Hepatocyte (in vitro differentiated cells): ENCODE measurements at regions not wholly inside any gene's neighbourhood (a gene's known extent, or its start where the extent isn't known, plus 50 kb on each side); places are given as distances from the start of the nearest gene placed in this dataset.

ENCODE experiments used
- DNase-seq: peaks from one replicate; pipeline ENCODE4 v3.0.0-alpha.2; 2016; ENCODE audit warnings: low spot score
- H2AFZ ChIP-seq: fragments of 200-600 bp; sonication (generic); 2 replicates; pipeline ENCODE4 v1.6.0; 2016; ENCODE audit warnings: antibody characterized with exemption, mild to moderate bottlenecking
- H3K27ac ChIP-seq: fragments of 200-600 bp; sonication (generic); 2 replicates; pipeline ENCODE4 v1.5.1; 2016; ENCODE audit warnings: mild to moderate bottlenecking
- H3K27me3 ChIP-seq: fragments of 200-600 bp; sonication (generic); 2 replicates; pipeline ENCODE4 v1.6.1; 2016
- H3K36me3 ChIP-seq: fragments of 200-600 bp; sonication (generic); replicated peaks from 2 replicates; pipeline ENCODE4 v1.5.1; 2016; ENCODE audit warnings: low read depth; ENCODE audit not compliant: insufficient read depth
- H3K4me1 ChIP-seq: fragments of 200-600 bp; sonication (generic); 2 replicates; pipeline ENCODE4 v1.5.1; 2016; ENCODE audit warnings: mild to moderate bottlenecking, moderate library complexity; ENCODE audit not compliant: insufficient read depth
- H3K4me2 ChIP-seq: fragments of 200-600 bp; sonication (generic); 2 replicates; pipeline ENCODE4 v1.6.0; 2016
- H3K4me3 ChIP-seq: fragments of 200-600 bp; sonication (generic); 2 replicates; pipeline ENCODE4 v1.5.1; 2016; ENCODE audit warnings: mild to moderate bottlenecking
- H3K79me2 ChIP-seq: fragments of 200-600 bp; sonication (generic); 2 replicates; pipeline ENCODE4 v1.6.0; 2017; ENCODE audit warnings: mild to moderate bottlenecking
- H3K9me2 ChIP-seq: fragments of 200-600 bp; sonication (generic); replicated peaks from 2 replicates; pipeline ENCODE4 v1.6.0; 2017; ENCODE audit warnings: mild to moderate bottlenecking; ENCODE audit not compliant: insufficient read depth
- H3K9me3 ChIP-seq: fragments of 200-600 bp; sonication (generic); 2 replicates; pipeline ENCODE4 v1.5.1; 2016; ENCODE audit warnings: low read depth, mild to moderate bottlenecking
- H4K20me1 ChIP-seq: fragments of 200-600 bp; sonication (generic); 2 replicates; pipeline ENCODE4 v1.6.0; 2016; ENCODE audit warnings: mild to moderate bottlenecking; ENCODE audit not compliant: insufficient read depth, poor library complexity, severe bottlenecking
- CTCF ChIP-seq: fragments of 200-600 bp; sonication (generic); IDR thresholded peaks from 2 replicates; pipeline ENCODE4 v1.5.1; 2016; ENCODE audit warnings: antibody characterized with exemption, mild to moderate bottlenecking; ENCODE audit not compliant: poor library complexity
- EZH2 ChIP-seq: fragments of 200-600 bp; sonication (generic); IDR thresholded peaks from 2 replicates; pipeline ENCODE4 v1.6.1; 2016; ENCODE audit warnings: antibody characterized with exemption, mild to moderate bottlenecking, borderline replicate concordance
- EZH2phosphoT487 ChIP-seq: fragments of 200-600 bp; sonication (generic); IDR thresholded peaks from one replicate; pipeline ENCODE4 v1.6.1; 2018; ENCODE audit warnings: antibody characterized with exemption, mild to moderate bottlenecking, low read depth, moderate library complexity; ENCODE audit not compliant: unreplicated experiment, severe bottlenecking
- WGBS: methylation state at CpG from one replicate; pipeline ENCODE4 v1.1.6; 2016; ENCODE audit warnings: low lambda C conversion rate; ENCODE audit errors: missing lambda C conversion rate; 5-methylcytosine and 5-hydroxymethylcytosine counted together

GRCh38 chr3:76954412-76954811 is 85.5 kb upstream of the ROBO2 start:
- H4K20me1 ChIP-seq = no peaks in the 10 kb centered on the region
- no peaks in the 10 kb centered on the region for H3K9me3 ChIP-seq
- no peak for TF ChIP-seq EZH2
- no peak for TF ChIP-seq CTCF
- no peak for TF ChIP-seq EZH2phosphoT487
- H3K79me2 ChIP-seq = no peaks in the 10 kb centered on the region
- H3K27me3 ChIP-seq = no peaks in the 10 kb centered on the region
- no peak overlapping the region for H3K27ac ChIP-seq
- no peak overlapping the region for H2AFZ ChIP-seq
- no peak overlapping the region for H3K4me2 ChIP-seq
- no peaks in the 10 kb centered on the region for H3K9me2 ChIP-seq
- no peak overlapping the region for H3K4me3 ChIP-seq
- 88% methylated on average over 1 of the region's 1 CpG for WGBS
- H3K36me3 ChIP-seq = no peaks in the 10 kb centered on the region
- DNase-seq = no peak
- peaks cover 5% of the 10 kb centered on the region for H3K4me1 ChIP-seq

GRCh38 chr3:76958274-76958673 is 81.6 kb upstream of the ROBO2 start:
- Histone ChIP-seq H3K79me2 (no peaks in the 10 kb centered on the region), H3K36me3 (no peaks in the 10 kb centered on the region), H3K9me2 (no peaks in the 10 kb centered on the region), H3K9me3 (no peaks in the 10 kb centered on the region), H2AFZ (peak overlapping the region; percentile 18), H3K4me3 (no peak overlapping the region), H3K27me3 (no peaks in the 10 kb centered on the region), H3K4me2 (no peak overlapping the region), H3K4me1 (peaks cover 5% of the 10 kb centered on the region), H3K27ac (no peak overlapping the region), H4K20me1 (no peaks in the 10 kb centered on the region)
- DNase-seq = no peak
- TF ChIP-seq EZH2 = no peak
- TF ChIP-seq EZH2phosphoT487 = no peak
- no peak for TF ChIP-seq CTCF

GRCh38 chr3:76958861-76959260 is 81.0 kb upstream of the ROBO2 start:
- Histone ChIP-seq H3K4me3 (no peak overlapping the region), H3K27me3 (no peaks in the 10 kb centered on the region), H3K36me3 (no peaks in the 10 kb centered on the region), H4K20me1 (no peaks in the 10 kb centered on the region), H3K4me2 (no peak overlapping the region), H2AFZ (no peak overlapping the region), H3K9me2 (no peaks in the 10 kb centered on the region), H3K79me2 (no peaks in the 10 kb centered on the region), H3K9me3 (no peaks in the 10 kb centered on the region), H3K27ac (no peak overlapping the region), H3K4me1 (peaks cover 5% of the 10 kb centered on the region)
- no peak for DNase-seq
- WGBS = 69% methylated on average over 1 of the region's 1 CpG
- TF ChIP-seq CTCF (no peak), EZH2phosphoT487 (no peak), EZH2 (no peak)

- H3K36me3 ChIP-seq = no peaks in the 10 kb centered on the region
- H3K27ac ChIP-seq = no peak overlapping the region
- no peak for TF ChIP-seq EZH2phosphoT487
- TF ChIP-seq EZH2 = no peak
- TF ChIP-seq CTCF = no peak
- no peak overlapping the region for H3K4me3 ChIP-seq
- H3K79me2 ChIP-seq = no peaks in the 10 kb centered on the region
- WGBS = 70% methylated on average over 4 of the region's 4 CpGs
- DNase-seq = no peak
- H3K4me1 ChIP-seq = peaks cover 5% of the 10 kb centered on the region
- no peaks in the 10 kb centered on the region for H3K9me3 ChIP-seq
- H3K4me2 ChIP-seq = no peak overlapping the region
- H2AFZ ChIP-seq = no peak overlapping the region
- no peaks in the 10 kb centered on the region for H4K20me1 ChIP-seq
- no peaks in the 10 kb centered on the region for H3K9me2 ChIP-seq
- H3K27me3 ChIP-seq = no peaks in the 10 kb centered on the region
Measured at GRCh38 chr3:76961284-76961683, 78.6 kb upstream of the ROBO2 start.
